ENCODE measurements at regions not wholly inside any gene's neighbourhood (a gene's known extent, or its start where the extent isn't known, plus 50 kb on each side); places are given as distances from the start of the nearest gene placed in this dataset.

DNA sequence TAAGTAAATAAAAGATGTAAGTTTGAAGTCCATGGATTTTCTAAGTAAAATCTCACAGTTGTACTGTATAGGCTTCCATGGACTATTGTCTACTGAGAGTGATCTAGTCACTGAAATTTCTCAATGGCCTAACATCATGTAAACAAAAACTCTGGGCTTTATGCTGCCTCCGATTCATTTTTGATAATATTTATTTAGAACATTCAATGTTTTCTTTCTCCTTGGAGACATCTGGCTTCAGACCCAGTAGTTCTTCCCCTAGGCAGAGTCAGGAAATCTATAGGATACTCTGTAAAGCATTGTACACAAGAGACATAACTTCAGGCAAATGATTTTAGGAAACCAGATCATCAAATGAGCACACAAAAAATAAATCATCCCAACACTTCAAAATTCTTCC, 1208.6 kb upstream of the ZEB2 start:
- no peak for TF ChIP-seq ISL1 (CRISPR knock-in tag; IDR thresholded peaks at IDR 0.05)
- TF ChIP-seq ZNF565 (CRISPR knock-in tag; conservative IDR thresholded peaks at IDR 0.05; ENCODE audit: low read depth): no peak
- TF ChIP-seq RARB (CRISPR knock-in tag; IDR thresholded peaks at IDR 0.05): no peak
- TF ChIP-seq, protein P1, sequence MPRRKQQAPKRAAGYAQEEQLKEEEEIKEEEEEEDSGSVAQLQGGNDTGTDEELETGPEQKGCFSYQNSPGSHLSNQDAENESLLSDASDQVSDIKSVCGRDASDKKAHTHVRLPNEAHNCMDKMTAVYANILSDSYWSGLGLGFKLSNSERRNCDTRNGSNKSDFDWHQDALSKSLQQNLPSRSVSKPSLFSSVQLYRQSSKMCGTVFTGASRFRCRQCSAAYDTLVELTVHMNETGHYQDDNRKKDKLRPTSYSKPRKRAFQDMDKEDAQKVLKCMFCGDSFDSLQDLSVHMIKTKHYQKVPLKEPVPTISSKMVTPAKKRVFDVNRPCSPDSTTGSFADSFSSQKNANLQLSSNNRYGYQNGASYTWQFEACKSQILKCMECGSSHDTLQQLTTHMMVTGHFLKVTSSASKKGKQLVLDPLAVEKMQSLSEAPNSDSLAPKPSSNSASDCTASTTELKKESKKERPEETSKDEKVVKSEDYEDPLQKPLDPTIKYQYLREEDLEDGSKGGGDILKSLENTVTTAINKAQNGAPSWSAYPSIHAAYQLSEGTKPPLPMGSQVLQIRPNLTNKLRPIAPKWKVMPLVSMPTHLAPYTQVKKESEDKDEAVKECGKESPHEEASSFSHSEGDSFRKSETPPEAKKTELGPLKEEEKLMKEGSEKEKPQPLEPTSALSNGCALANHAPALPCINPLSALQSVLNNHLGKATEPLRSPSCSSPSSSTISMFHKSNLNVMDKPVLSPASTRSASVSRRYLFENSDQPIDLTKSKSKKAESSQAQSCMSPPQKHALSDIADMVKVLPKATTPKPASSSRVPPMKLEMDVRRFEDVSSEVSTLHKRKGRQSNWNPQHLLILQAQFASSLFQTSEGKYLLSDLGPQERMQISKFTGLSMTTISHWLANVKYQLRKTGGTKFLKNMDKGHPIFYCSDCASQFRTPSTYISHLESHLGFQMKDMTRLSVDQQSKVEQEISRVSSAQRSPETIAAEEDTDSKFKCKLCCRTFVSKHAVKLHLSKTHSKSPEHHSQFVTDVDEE (CRISPR knock-in tag; IDR thresholded peaks at IDR 0.05): no peak
- TF ChIP-seq OSR1 (CRISPR knock-in tag; IDR thresholded peaks at IDR 0.05): no peak
- TF ChIP-seq ZFP30 (CRISPR knock-in tag; IDR thresholded peaks at IDR 0.05): no peak
- no peak for TF ChIP-seq ZC3H10 (CRISPR knock-in tag; IDR thresholded peaks at IDR 0.05)
- TF ChIP-seq, protein P2, sequence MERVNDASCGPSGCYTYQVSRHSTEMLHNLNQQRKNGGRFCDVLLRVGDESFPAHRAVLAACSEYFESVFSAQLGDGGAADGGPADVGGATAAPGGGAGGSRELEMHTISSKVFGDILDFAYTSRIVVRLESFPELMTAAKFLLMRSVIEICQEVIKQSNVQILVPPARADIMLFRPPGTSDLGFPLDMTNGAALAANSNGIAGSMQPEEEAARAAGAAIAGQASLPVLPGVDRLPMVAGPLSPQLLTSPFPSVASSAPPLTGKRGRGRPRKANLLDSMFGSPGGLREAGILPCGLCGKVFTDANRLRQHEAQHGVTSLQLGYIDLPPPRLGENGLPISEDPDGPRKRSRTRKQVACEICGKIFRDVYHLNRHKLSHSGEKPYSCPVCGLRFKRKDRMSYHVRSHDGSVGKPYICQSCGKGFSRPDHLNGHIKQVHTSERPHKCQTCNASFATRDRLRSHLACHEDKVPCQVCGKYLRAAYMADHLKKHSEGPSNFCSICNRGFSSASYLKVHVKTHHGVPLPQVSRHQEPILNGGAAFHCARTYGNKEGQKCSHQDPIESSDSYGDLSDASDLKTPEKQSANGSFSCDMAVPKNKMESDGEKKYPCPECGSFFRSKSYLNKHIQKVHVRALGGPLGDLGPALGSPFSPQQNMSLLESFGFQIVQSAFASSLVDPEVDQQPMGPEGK (CRISPR knock-in tag; IDR thresholded peaks at IDR 0.05; ENCODE audit: borderline replicate concordance): no peak
- TF ChIP-seq, protein P3, sequence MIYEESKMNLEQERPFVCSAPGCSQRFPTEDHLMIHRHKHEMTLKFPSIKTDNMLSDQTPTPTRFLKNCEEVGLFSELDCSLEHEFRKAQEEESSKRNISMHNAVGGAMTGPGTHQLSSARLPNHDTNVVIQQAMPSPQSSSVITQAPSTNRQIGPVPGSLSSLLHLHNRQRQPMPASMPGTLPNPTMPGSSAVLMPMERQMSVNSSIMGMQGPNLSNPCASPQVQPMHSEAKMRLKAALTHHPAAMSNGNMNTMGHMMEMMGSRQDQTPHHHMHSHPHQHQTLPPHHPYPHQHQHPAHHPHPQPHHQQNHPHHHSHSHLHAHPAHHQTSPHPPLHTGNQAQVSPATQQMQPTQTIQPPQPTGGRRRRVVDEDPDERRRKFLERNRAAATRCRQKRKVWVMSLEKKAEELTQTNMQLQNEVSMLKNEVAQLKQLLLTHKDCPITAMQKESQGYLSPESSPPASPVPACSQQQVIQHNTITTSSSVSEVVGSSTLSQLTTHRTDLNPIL (CRISPR knock-in tag; IDR thresholded peaks at IDR 0.05; ENCODE audit: low read depth): no peak
- no peak for TF ChIP-seq PPARA (CRISPR knock-in tag; IDR thresholded peaks at IDR 0.05; ENCODE audit: borderline replicate concordance)
